ENCODE measurements at regions not wholly inside any gene's neighbourhood (a gene's known extent, or its start where the extent isn't known, plus 50 kb on each side); places are given as distances from the start of the nearest gene placed in this dataset.

- Histone ChIP-seq H3K4me3 (no peak overlapping the region), H3K27ac (no peak overlapping the region), H3K9me3 (no peaks in the 10 kb centered on the region), H3K4me1 (peaks cover 0 to 6% (median 0%) of the 10 kb centered on the region in 9 donors), H3K27me3 (no peaks in the 10 kb centered on the region), H3K36me3 (no peaks in the 10 kb centered on the region)
- intact Hi-C loops (cut with DNase I): loop anchor here in 3 of 10 donors (10.0 kb wide), 3 partner anchors 550 to 590 kb away; no protein-coding TSS in a partner anchor
- TF ChIP-seq CTCF (IDR thresholded peaks at IDR 0.05): no peak
- no peak for DNase-seq
- WGBS, 2 donors: 80 to 86% methylated on average over 5 of the region's 5 CpGs
- no peak for ATAC-seq
Measured at GRCh38 chr6:132954936-132955335, 140.6 kb downstream of the RPS12 start.

DNA sequence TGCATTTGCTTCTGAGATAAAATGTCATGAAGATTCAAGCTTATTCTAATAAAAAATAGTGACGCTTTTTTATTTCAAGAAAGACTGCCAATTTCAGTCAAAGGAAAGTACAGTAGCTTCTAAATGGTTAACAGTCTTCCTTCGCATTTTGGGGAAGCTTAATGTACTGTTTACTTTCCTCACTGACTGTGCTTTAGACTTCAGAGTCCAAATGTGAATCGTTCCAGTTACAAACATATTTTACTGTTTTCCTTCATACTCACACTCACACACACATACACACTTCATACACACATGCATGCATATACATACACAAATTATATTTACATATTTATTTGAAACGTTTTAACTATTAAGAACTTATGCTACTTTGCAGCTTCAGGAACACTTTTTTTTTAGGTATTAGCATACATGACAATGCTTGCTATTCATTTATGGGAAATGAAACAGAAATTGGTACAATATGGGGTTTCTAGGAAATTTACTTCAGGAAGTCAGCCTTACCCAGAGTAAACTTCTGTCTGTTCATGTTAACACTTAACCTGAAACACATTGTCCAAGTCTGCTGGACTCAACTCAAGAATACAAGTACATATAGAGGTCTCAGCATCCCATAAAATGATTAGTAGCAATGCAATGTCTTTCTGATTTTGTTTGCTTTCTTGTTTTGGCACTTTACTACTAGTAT is 145.4 kb downstream of the RPS12 start:
- ATAC-seq (no peak), DNase-seq (no peak)
- no peak for TF ChIP-seq CTCF (IDR thresholded peaks at IDR 0.05)
- H3K4me3 ChIP-seq: no peak overlapping the region
- no peaks in the 10 kb centered on the region for H3K27me3 ChIP-seq
- 60 to 67% methylated on average over 4 of the region's 4 CpGs for WGBS, 2 donors
- peaks cover 0 to 20% (median 8%) of the 10 kb centered on the region in 9 donors for H3K4me1 ChIP-seq
- H3K27ac ChIP-seq: no peak overlapping the region
- intact Hi-C loops (cut with DNase I): loop anchor here in 7 of 10 donors (5.0 to 10.0 kb wide), 14 partner anchors 83 to 595 kb away; partner anchors contain the start of gene EYA4 (in 1 of the 7)
- H3K36me3 ChIP-seq: no peaks in the 10 kb centered on the region
- H3K9me3 ChIP-seq: no peaks in the 10 kb centered on the region

- H3K4me3 ChIP-seq: no peak overlapping the region
- no peak for DNase-seq
- H3K27me3 ChIP-seq: no peaks in the 10 kb centered on the region
- WGBS, 2 donors: 46 to 68% methylated on average over 8 of the region's 8 CpGs
- intact Hi-C loops (cut with DNase I): loop anchor here in 7 of 10 donors (5.0 to 10.0 kb wide), 13 partner anchors 82 to 594 kb away; partner anchors contain the start of gene EYA4 (in 1 of the 7)
- H3K27ac ChIP-seq: no peak overlapping the region
- no peak for ATAC-seq
- no peak for TF ChIP-seq CTCF (IDR thresholded peaks at IDR 0.05)
- peaks cover 0 to 26% (median 10%) of the 10 kb centered on the region in 9 donors for H3K4me1 ChIP-seq
- no peaks in the 10 kb centered on the region for H3K36me3 ChIP-seq
- H3K9me3 ChIP-seq: no peaks in the 10 kb centered on the region
Measured at GRCh38 chr6:132960720-132961119, 146.4 kb downstream of the RPS12 start.

DNA sequence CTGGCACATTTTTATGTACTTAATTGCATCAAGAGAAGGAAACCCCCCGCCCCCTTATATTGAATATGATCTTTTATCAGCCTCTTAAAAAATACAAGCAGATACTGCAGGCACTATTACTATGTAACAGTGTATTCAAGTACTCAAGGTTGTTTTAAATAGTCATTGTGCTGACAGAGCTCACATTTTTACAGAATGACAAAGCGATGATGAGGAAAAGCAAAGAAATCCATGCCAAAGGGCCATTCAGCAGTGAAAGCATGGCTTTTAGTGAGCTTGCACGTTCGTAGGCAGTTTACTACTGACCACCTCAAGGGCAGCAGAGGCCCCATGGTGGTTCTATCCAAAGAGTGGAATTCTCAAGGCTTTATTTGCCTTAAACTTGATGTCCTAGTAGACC is 146.8 kb downstream of the RPS12 start:
- no peak for TF ChIP-seq CTCF (IDR thresholded peaks at IDR 0.05)
- WGBS, 2 donors: 24 to 38% methylated on average over 4 of the region's 4 CpGs

More for the DNA sequence above, 146.8 kb downstream of the RPS12 start:
- no peaks in the 10 kb centered on the region for H3K27me3 ChIP-seq
- ATAC-seq (peak in 3 of 8 donors; percentile 16 to 28 (median 27)), DNase-seq (no peak)
- no peaks in the 10 kb centered on the region for H3K9me3 ChIP-seq
- peaks cover 0 to 26% (median 10%) of the 10 kb centered on the region in 9 donors for H3K4me1 ChIP-seq
- no peak overlapping the region for H3K4me3 ChIP-seq
- no peaks in the 10 kb centered on the region for H3K36me3 ChIP-seq
- H3K27ac ChIP-seq: no peak overlapping the region
- intact Hi-C loops (cut with DNase I): loop anchor here in 7 of 10 donors (5.0 to 10.0 kb wide), 13 partner anchors 81 to 594 kb away; partner anchors contain the start of gene EYA4 (in 1 of the 7)

All from heart right ventricle (tissue), 16 donors.